BJ (cell line): ENCODE measurements at regions not wholly inside any gene's neighbourhood (a gene's known extent, or its start where the extent isn't known, plus 50 kb on each side); places are given as distances from the start of the nearest gene placed in this dataset.

Source experiments
- CTCF ChIA-PET: fragments of 350-600 bp; formaldehyde crosslinking; extraction: SDS; loops from one replicate; lab custom pipeline; 2021; ENCODE audit warnings: antibody characterized with exemption, inconsistent platforms; lab: Yijun Ruan, JAX
- POLR2A ChIA-PET: fragments of 300-600 bp; sonication (Branson Sonifier 250); formaldehyde crosslinking; extraction: SDS; loops from one replicate; lab custom pipeline; 2021; ENCODE audit warnings: antibody characterized with exemption; lab: Charles Lee
- DNase-seq: peaks from one replicate; pipeline ENCODE4 v3.0.0-alpha.2; 2011; ENCODE audit warnings: low read depth
- H3K27me3 ChIP-seq: 2 replicates; pipeline ENCODE4 v1.6.0; 2011; ENCODE audit warnings: low read length; ENCODE audit not compliant: control insufficient read depth, insufficient read depth
- H3K36me3 ChIP-seq: 2 replicates; pipeline ENCODE4 v1.5.1; 2011; ENCODE audit warnings: low read length; ENCODE audit not compliant: control insufficient read depth, insufficient read depth
- H3K4me3 ChIP-seq: 2 replicates; pipeline ENCODE4 v1.5.1; 2011; ENCODE audit warnings: low read depth, mild to moderate bottlenecking, control low read depth, low read length
- CTCF ChIP-seq: IDR thresholded peaks from 2 replicates; pipeline ENCODE4 v1.5.1; 2011; ENCODE audit warnings: low read depth, mild to moderate bottlenecking, control low read depth, inconsistent platforms, low read length, moderate library complexity; ENCODE audit not compliant: insufficient read depth

GRCh38 chr5:18563853-18564252, 929.6 kb downstream of the TAF11L14 start:
- ChIA-PET CTCF (interaction anchor here (1.0 kb wide), 1 partner anchor 11 kb away, joined by 3 read pairs; no protein-coding TSS in a partner anchor), POLR2A (no interaction called here)
- DNase-seq: no peak
- Histone ChIP-seq H3K27me3 (no peaks in the 10 kb centered on the region), H3K4me3 (no peak overlapping the region), H3K36me3 (no peaks in the 10 kb centered on the region)
- no peak for TF ChIP-seq CTCF

- Histone ChIP-seq H3K27me3 (no peaks in the 10 kb centered on the region), H3K36me3 (no peaks in the 10 kb centered on the region), H3K4me3 (no peak overlapping the region)
- ChIA-PET CTCF (no interaction called here), POLR2A (no interaction called here)
- no peak for TF ChIP-seq CTCF
- DNase-seq: no peak
These were observed 932.4 kb downstream of the TAF11L14 start for GRCh38 chr5:18566671-18567070.

- Histone ChIP-seq H3K4me3 (no peak overlapping the region), H3K36me3 (no peaks in the 10 kb centered on the region), H3K27me3 (no peaks in the 10 kb centered on the region)
- ChIA-PET POLR2A (no interaction called here), CTCF (no interaction called here)
- no peak for DNase-seq
- no peak for TF ChIP-seq CTCF
These were observed 942.3 kb downstream of the TAF11L14 start for GRCh38 chr5:18576586-18576985.

- ChIA-PET POLR2A (no interaction called here), CTCF (no interaction called here)
- H3K36me3 ChIP-seq: no peaks in the 10 kb centered on the region
These were observed 966.9 kb downstream of the TAF11L14 start for GRCh38 chr5:18601185-18601584.

GRCh38 chr5:18602402-18602801, 968.1 kb downstream of the TAF11L14 start:
- no peak overlapping the region for H3K4me3 ChIP-seq
- POLR2A ChIA-PET: no interaction called here
- H3K27me3 ChIP-seq: no peaks in the 10 kb centered on the region
- CTCF ChIA-PET: no interaction called here
- H3K36me3 ChIP-seq: no peaks in the 10 kb centered on the region
- no peak for DNase-seq
- no peak for TF ChIP-seq CTCF

More at GRCh38 chr5:18601185-18601584, 966.9 kb downstream of the TAF11L14 start:
- DNase-seq: no peak
- Histone ChIP-seq H3K4me3 (no peak overlapping the region), H3K27me3 (no peaks in the 10 kb centered on the region)
- no peak for TF ChIP-seq CTCF
